ENCODE measurements at regions not wholly inside any gene's neighbourhood (a gene's known extent, or its start where the extent isn't known, plus 50 kb on each side); places are given as distances from the start of the nearest gene placed in this dataset.
"Not testable (repeated sequence)": the region's sequence is repeated elsewhere in the genome, so short reads cannot be mapped to it uniquely, and the experiment has no call there.

DNA sequence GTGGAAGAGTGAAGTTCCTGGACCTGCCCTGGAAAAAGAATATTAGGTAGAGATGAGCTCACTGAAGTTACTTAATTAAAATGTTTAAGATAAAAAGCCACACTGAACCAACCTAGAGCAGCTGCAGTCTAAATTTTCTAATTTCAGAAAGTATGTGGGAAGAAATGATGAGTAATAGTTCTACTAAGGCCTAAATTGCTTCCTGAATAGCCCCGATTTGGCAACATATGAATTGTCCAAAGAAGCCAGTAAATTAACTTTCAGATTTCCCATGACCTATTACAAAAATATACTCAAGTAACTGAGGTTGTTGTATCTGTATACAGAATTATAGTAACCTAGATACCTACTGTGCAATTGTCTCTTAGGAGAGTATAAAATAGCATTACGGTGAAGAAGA lies 312.6 kb downstream of the IPMK start:
- DNase-seq: no peak

GRCh38 chr10:57952741-57953140 lies 315.0 kb downstream of the IPMK start:
- DNase-seq: no peak

GRCh38 chr10:57950442-57950974 lies 317.2 kb downstream of the IPMK start:
- DNase-seq: no peak

DNA sequence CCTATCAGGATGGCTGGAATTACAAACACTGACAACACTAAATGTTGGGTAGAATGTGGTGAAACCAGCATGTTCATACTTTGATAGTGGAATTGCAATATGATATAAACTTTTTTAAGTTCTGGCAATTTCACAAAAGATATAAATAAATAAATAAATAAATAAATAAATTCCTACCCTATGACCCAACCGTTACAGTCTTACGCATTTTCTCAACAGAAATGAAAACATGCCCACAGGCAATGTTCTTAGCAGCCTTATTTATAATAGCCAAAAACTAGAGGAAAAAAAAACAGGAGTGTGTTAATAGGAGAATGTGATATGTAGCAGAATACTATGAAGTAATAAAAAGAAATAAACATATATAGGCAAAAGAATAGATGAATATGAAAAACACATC lies 318.9 kb downstream of the IPMK start:
- DNase-seq: no peak

DNA sequence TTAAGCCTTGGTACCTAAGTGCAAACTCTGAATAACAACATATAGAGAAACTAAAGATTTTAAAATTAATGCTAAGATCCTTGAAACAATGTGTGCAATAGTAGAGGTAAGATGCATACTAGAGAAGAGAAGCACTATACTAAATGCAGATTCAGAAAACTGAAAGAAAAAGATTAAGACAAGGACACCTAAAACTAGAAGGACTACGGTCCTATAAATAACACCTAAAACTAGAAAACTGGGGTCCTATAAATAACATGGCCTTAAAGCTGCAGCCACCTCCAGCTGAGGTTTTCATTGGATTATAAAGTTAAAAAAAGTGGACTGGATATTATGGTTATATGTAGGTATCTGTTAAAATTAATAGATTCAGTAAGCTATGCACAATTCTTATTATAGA lies 320.9 kb downstream of the IPMK start:
- DNase-seq: no peak

DNA sequence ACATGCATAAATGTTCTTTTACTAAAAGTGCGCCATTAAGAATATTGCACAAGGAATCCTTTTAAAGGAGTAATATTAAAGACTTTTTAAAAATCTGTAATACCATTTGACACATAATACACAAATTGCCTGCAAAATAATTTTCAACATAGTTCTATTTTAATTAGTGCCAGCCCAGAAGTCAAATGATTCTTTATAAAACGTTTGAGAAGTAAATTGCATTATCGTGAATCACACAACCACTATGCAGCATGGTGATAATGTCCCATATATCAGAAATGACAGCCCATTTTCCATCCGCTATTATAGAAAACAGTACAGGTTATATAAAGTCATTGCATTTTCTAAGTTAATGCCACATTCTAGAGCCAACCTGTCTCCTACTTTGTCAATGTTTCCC lies 324.0 kb downstream of the IPMK start:
- DNase-seq: no peak

GRCh38 chr10:57925045-57925444 lies 342.6 kb downstream of the IPMK start:
- no peak for DNase-seq

GRCh38 chr10:57921140-57921539 lies 346.6 kb downstream of the IPMK start:
- DNase-seq: no peak

DNA sequence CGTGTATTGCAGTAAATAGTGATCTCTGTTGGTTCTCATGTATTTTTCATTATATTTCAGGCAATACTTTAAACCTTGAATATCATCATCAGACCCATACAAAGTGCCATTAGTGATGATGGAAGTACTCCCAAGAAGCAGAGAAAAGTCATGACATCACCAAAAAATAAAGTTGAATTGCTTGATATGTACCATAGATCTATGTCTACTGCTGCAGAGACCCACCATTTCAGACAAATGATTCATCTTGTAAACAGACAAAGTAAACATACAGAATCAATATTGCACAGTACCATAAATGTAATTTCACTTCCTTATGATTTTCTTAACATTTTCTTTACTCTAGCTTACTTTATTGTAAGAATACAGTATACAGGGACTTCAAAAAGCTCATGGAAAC lies 347.8 kb downstream of the IPMK start:
- DNase-seq: no peak

- no peak for DNase-seq
Measured at GRCh38 chr10:57917019-57917418, 350.7 kb downstream of the IPMK start.

DNA sequence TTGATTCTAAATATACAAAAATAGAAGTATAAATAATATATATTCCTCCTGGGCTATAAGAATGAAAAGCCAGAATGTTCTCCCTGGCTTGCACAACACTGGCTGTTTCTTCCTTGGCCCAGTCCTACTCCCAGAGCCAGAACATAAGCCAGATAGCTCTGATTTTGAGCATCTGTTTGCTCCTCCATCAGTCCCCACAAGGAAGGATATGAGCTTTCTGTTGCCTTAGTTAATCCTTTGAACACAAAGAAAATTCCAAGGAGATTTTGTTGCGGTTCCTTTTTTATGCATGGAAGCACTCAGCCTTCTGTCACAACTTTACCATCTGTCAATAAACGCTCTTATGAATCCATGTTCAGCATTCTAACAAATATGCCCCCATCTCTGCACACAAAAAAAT lies 361.8 kb downstream of the IPMK start:
- no peak for DNase-seq

- no peak for DNase-seq
Measured at GRCh38 chr10:57905010-57905409, 362.7 kb downstream of the IPMK start.

- DNase-seq: no peak
Measured at GRCh38 chr10:57898231-57898630, 369.5 kb downstream of the IPMK start.

DNA sequence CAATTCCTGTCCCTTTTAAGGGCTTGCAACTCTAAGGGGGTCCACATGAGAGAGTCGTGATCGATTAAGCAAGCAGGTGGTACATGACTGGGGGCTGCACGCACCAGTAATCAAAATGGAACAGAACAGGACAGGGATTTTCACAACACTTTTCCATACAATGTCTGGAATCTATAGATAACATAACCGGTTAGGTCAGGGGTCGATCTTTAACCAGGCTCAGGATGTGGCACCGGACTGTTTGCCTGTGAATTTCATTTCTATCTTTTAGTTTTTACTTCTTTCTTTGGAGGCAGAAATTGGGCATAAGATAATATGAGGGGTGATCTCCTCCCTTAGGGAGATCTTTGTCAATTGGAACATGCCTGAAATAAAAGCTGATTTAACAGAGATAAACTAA lies 370.1 kb downstream of the IPMK start:
- no peak for DNase-seq

DNA sequence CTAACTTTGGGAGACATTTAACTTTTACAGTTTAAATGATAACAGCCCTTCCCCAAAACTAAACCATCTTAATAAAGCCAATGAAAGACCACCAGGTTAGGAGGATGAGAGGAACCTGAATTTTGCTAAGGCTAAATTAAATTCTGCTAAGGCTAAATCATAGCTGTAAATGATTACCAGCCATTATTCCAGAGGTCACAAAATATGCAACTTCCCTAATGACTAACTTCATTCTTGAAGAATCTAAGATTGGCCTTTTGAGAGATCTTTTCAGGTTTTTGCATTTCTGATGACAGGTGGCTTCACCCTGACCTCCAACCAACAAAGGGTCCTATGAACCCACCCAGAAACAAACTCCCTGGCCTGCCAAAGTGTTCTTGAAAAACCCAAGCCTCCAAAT lies 373.3 kb downstream of the IPMK start:
- DNase-seq: no peak

DNA sequence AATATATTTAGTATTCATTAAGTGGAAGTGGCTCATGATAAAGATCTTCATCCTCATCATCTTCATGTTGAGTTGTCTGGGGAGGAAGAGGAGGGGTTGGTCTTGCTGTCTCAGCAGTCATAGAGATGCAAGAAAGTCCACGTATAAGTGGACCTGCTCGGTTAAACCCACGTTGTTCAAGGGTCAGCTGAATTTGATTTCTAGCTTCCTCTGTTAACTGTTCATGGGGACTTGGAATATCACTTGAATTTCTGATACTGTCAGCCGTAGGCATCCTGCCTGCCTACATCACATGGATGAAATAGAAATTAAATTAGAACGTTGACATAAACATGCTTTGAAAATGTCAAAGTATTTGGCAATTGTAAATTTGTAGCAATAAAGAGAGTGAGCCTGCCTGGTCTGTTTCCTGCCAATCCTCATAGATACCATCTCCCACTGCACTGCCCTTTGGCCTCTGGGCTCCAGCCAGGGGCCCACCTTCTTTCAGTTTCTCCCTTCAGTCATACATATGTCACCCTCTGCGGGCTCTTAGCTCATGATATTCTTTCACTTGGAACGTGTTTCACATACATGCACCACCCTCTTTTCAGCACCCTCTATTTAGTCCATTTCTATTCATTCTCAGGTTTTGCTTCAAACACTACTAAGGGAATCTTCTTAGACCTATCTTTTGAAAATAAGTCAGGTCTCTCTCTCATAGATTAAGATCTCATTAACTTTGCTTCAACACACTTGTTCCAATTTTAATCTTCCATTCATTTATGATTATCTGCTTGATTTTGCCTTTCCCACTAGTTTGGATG lies 376.3 kb downstream of the IPMK start:
- DNase-seq: no peak

DNA sequence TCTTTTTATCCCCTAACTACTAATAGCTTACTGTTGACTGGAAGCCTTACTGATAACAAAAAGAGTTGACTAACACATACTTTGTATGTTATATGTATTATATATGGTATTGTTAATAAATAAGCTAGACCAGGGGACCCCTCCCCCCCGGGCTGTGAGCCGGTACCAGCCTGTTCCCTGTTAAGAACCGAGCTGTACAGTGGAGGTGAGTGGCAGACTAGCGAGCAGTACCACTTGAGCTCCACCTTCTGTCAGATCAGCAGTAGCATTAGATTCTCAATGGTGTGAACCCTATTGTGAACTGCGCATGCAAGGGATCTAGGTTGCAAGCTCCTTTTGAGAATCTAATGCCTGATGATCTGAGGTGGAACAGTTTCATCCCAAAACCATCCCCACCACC lies 377.0 kb downstream of the IPMK start:
- no peak for DNase-seq

DNA sequence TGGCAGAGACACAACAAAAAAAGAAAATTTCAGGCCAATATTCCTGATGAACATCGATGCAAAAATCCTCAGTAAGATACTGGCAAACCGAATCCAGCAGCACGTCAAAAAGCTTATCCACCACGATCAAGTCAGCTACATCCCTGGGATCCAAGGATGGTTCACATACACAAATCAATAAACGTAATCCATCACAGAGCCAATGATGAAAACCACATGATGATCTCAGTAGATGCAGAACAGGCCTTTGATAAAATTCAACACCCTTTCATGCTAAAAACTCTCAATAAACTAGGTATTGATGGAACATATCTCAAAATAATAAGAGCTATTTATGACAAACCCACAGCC lies 382.1 kb downstream of the IPMK start:
- not testable (repeated sequence) for DNase-seq

GRCh38 chr10:57884965-57885617 lies 382.6 kb downstream of the IPMK start:
- no peak for DNase-seq

DNA sequence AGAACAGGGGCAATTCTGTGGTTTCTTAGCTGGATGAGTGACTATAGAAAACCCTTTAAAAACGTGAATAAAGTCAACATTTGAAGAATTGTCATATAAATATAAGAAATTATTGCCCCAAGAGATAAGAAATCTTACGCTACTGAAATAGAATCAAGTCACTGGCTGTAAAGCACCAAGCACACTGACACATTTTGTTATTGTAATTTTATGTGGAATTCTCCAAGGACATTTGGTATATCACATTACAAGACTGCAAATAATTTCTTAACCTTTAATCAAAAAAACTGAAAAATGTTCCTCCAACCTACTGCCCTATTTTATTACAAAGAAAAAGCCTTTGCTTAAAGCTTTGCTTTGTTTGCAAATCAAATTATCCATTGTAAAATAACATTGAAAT lies 383.3 kb downstream of the IPMK start:
- DNase-seq: no peak

- DNase-seq: no peak
Measured at GRCh38 chr10:57880446-57881227, 387.1 kb downstream of the IPMK start.

DNA sequence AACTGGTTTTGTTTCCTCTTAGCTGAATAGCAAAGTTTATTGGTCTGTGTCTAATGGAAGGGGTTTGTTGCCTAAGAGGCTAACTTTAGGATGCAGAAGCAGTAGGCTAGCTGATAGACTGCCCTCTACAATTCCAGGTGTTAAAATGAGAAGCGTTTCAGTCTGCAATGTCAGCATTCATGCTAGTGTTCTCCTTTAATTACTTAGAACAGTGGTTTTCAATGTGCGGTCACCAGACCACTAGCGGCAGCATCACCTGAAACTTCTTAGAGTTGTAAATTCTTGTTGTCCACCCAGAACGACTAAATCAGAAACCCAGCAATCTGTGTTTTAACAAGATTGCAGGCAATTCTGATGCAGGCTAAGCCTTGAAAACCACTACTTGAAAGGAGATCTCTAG lies 392.9 kb downstream of the IPMK start:
- no peak for DNase-seq

DNA sequence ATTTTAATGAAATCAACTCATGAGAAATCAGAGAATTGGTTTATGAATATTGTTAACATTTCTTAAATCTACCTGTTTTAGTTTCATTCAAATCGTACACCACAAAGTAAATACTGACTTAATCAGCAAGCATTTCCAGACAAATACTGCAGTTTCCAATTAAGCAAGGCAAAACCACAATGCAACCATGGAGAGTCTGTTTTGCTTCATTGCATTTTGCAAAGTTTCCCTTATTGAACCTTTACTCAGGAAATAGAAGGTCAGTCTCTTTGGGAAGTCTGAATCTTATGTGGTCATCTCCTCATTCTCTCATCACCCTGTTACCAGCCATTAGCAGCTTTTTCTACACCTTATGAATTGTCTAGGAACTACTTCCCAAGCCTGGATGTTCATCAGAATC lies 400.5 kb downstream of the IPMK start:
- DNase-seq: no peak
